ENCODE measurements at regions not wholly inside any gene's neighbourhood (a gene's known extent, or its start where the extent isn't known, plus 50 kb on each side); places are given as distances from the start of the nearest gene placed in this dataset.

- TF ChIP-seq NRF1 (conservative IDR thresholded peaks at IDR 0.05; ENCODE audit: low read depth, low read length) (no peak), POLR2A (IDR thresholded peaks at IDR 0.05; ENCODE audit: low read depth, low read length) (no peak), ZNF274 (IDR thresholded peaks at IDR 0.05; ENCODE audit: insufficient read depth, insufficient read length) (no peak), TAF1 (IDR thresholded peaks at IDR 0.05; ENCODE audit: borderline replicate concordance, low read depth, low read length) (no peak)
Measured at GRCh38 chr11:127472505-127472904, 471.9 kb upstream of the KIRREL3 start (continued).

- TF ChIP-seq CTCF (IDR thresholded peaks at IDR 0.05 in 2 of 3, conservative IDR thresholded peaks at IDR 0.05 in 1 of 3; ENCODE audit: control insufficient read depth in 2 of 3, extremely low read depth in 1 of 3, insufficient read depth in 1 of 3, low read depth in 3 of 3, low read length in 3 of 3) (peak in 2 of 3 experiments; percentile 17 to 22; a peak in 1 of 6 replicates), POLR2A (IDR thresholded peaks at IDR 0.05; ENCODE audit: low read depth, low read length) (no peak)
- H3K4me1 ChIP-seq (ENCODE audit: control insufficient read depth, insufficient read depth, low read length) = no peaks in the 10 kb centered on the region
- in situ Hi-C loops (cut with MboI) (no loop called here), intact Hi-C loops (cut with micrococcal nuclease; ENCODE audit: unreplicated experiment) (loop anchor here (10.0 kb wide), 1 partner anchor 57 kb away; no protein-coding TSS in a partner anchor)
- no peak for FAIRE-seq
- no peak overlapping the region for H3K27ac ChIP-seq (ENCODE audit: control insufficient read depth, insufficient read depth)
- no TSS peak for BruUV-seq (replicated peaks)
- no peak overlapping the region for H3K4me3 ChIP-seq
- no peaks in the 10 kb centered on the region for H3K79me2 ChIP-seq (ENCODE audit: control insufficient read depth, insufficient read depth, low read length)
- no peaks in the 10 kb centered on the region for H4K20me1 ChIP-seq (ENCODE audit: control insufficient read depth, insufficient read depth)
- H3K9me3 ChIP-seq (replicated peaks; ENCODE audit: control insufficient read depth, insufficient read depth, low read length) = no peaks in the 10 kb centered on the region
- H2AFZ ChIP-seq (ENCODE audit: control insufficient read depth, low read depth, low read length) = no peak overlapping the region
- no peaks in the 10 kb centered on the region for H3K27me3 ChIP-seq (replicated peaks in 1 of 2; ENCODE audit: control insufficient read depth in 2 of 2, insufficient read depth in 2 of 2, low read length in 1 of 2)
- DNase-seq (ENCODE audit: low read depth, low spot score) = no peak
- no peak overlapping the region for H3K4me2 ChIP-seq (ENCODE audit: control insufficient read depth, insufficient read depth)
- ChIA-PET POLR2A (no interaction called here), SMC1A (ENCODE audit: uncharacterized antibody, unreplicated experiment) (interaction anchor here (1.3 kb wide), 1 partner anchor 22 kb away, joined by 3 read pairs; no protein-coding TSS in a partner anchor), RAD21 (ENCODE audit: unreplicated experiment) (no interaction called here), CTCF (interaction anchor here (1.0 to 2.3 kb wide), 4 partner anchors 9 to 22 kb away, joined by 3 to 7 read pairs (median 6); no protein-coding TSS in a partner anchor)
- 0 out of 3 replicates have a peak, but pooled peaks have one; percentile 40 for ATAC-seq
- H3K9ac ChIP-seq (ENCODE audit: control insufficient read depth, insufficient read depth, low read length) = no peak overlapping the region
- 33% methylated on average over 3 of the region's 3 CpGs for WGBS (ENCODE audit: insufficient coverage, insufficient replicate concordance, low lambda C conversion rate, missing lambda C conversion rate)
- H3K36me3 ChIP-seq (ENCODE audit: control insufficient read depth in 2 of 2, insufficient read depth in 2 of 2, low read length in 1 of 2) = no peaks in the 10 kb centered on the region
Measured at GRCh38 chr11:127471662-127472061, 471.1 kb upstream of the KIRREL3 start.

Measured in GM12878 (cell line).